NCI-H2107 (cell line): ENCODE measurements at regions not wholly inside any gene's neighbourhood (a gene's known extent, or its start where the extent isn't known, plus 50 kb on each side); places are given as distances from the start of the nearest gene placed in this dataset.
"Not testable (repeated sequence)": the region's sequence is repeated elsewhere in the genome, so short reads cannot be mapped to it uniquely, and the experiment has no call there.

ENCODE experiments used
- DNase-seq: peaks from one replicate; lab custom pipeline; 2025; lab: John Stamatoyannopoulos, UW

GRCh38 chr1:184888505-184888904, 85.8 kb downstream of the NIBAN1 start:
- no peak for DNase-seq

DNA sequence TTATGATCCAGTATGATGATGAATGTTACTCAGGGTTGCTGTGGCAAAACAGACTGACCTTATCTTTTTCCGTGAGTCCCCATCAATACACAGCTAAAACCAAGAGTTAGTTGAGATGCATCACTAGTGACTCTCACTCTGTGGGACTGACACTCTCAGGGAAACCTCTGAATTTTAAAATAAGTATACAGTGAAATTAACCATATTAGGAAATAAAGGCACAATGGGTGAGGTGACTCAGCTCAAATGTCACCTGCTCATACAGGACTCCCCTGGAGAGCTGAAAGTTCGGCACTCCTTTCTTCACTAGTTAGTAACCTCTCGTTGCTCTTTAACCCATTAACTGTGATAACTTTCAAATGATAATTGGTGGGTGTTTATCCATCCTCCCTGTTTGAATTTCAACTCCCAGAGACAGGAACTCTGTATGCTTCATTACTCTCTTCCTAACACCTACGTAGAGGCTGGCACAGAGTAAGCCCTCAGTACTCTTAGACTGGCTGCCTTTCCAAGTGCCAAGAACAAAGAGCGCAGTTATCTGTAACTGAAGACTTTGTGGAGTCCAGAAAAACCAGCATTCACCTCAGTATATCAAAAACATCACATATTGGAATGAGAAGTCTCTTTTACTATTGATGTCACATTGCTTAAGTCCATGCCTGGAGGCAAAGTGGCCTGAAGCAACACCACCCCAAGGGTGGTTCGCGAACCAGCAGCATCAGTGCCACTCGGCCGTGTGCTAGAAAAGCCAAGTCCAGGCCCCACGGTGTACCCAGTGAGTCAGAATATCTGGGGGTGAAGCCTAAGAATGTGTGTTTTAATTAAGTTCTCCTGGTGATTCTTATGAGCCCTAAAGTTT, 91.1 kb downstream of the NIBAN1 start:
- no peak for DNase-seq

DNA sequence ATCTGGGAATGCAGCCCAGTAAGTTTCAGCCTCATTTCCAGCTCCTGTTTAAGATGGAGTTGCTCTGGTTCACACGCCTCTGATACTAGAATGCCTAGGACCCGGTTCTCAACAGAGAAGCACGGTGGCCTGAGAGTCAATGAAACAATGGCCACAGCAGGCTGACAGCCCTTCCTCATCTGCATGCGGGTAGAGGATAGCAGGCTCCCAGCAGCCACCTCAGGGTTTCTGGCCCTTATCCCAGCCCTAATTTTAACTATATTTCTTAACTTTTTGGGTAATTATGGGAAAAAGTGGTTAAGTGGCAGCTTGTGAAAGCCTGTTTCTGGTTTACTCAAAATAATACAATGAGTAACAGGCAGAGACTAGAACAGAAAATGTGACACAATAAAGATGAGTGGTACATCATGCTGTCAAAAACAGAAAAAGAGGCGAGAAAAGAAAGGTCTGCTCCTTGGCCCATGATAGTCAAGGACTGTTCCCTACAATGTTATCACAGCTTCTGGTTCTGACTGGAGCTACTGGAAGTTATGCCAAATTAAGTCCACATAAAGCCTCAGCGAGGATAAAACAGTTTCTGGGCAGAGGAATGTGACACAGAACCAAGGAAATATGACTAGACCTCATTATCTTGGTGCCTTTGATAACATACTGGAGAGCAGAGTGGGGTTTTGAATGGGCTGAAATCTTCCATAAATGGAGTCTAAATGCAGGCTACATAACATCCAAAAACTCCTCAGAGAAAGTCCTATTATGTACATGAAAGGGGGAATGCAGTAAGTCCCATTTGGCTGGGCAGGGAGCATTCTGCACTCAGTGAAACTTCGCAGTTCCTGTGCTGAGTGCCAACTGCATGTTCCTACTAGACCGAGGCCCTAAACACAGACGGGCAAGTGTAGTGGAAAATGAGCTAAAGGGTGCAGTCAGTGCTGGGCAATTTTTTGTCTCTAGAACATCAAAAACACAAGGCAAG, 92.1 kb downstream of the NIBAN1 start:
- DNase-seq: no peak

DNA sequence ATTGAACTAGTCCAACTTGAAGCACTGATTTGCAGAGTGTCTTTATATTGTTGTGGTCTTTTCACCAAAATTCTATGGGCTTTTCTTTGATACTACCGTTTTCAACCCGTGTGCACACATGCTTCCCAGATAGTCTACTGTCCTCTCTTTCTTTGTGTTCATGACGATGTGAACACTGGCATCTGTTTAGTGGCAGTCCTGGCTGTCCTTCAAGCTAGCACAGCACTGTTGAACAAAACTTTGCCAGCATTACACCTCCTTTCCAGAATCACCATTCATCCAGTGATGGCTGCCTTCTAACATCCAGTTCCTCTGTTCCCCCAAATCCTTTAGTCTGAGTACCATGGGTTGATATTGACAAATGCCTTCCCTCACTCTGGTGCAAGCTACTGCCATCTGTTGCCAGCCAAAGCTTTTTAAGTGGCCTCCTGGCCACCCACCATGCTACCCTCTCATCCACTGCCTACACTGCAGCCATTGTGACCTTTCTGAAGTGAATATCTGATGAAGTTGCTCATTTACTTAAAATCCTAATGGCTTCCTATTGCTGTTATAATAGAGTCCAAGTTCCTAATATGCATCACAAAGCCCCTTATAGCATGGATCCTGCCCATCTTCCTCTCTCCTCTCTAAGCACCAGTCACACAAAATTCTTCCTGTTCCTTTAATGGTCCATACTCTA, 94.3 kb downstream of the NIBAN1 start:
- DNase-seq: no peak

DNA sequence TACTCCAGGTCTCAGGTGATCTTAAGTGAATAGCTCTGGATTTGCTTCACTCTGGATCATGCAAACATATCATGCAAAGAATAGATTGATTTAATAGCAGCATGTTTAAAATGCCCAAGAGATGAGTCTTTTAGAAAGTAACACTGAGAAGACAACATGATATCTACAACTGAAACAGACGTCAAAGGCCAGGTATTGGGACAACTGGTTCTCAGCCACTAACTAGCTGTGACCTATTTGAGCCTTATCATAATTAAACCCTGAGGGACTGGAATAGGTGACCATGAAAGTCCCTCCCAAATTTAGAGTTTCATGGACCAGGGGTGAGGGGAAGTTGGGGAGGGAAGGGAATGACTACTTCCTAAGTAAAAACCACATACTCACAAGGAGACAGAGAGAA, 95.7 kb downstream of the NIBAN1 start:
- no peak for DNase-seq

DNA sequence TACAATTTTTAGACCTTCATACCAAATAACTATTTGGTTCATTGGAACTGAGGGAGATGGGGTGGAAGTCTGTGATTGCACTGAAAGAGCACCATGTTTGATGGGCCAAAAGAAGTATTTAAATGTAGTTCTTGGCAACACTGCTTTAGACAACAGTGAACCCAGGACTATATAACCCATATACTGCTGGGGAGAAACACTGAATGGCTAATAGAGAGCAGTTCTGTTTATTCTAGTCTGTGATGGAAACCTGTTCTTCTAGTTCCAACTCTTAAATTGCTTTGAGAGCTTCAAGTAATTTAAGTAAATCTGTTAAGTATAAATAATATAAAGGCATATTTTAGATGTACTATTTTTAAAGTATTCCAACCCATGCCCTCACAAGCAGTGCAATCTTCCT, 96.3 kb downstream of the NIBAN1 start:
- DNase-seq: no peak

DNA sequence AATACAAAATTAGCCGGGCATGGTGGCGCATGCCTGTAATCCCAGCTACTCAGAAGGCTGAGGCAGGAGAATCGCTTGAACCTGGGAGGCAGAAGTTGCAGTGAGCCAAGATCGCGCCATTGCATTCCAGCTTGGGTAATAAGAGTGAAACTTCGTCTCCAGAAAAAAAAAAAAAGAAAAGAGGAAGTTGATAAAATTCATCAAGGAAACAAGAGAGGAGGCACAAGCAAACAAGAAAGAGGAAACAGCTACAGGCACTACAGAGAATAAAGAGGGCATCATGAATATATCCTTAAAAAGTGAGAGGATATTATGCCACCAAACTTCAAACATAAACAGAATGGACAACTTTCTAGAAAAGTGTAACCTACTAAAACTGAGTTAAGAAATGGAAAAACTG, 98.3 kb downstream of the NIBAN1 start:
- DNase-seq: not testable (repeated sequence)

- DNase-seq: no peak
Measured at GRCh38 chr1:184875218-184875617, 99.1 kb downstream of the NIBAN1 start.

DNA sequence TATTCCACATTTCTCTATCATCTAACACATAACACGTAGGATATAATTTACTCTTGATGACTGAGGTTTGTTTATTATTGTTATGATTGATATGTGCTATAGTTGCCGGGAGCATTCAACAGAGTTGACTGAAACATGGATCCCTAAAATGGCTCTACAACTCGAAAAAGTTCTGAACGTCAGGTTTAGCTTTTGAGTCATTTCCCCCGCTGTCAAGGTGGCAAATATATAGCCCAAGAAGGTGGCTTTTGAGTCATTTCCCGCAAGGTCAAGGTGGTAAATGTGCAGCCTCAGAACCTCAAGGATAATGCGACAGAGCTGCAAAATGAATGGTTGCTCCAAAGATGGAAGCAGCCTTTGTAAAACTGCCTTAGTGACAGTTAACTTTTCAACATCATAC, 104.0 kb downstream of the NIBAN1 start:
- DNase-seq: no peak

- DNase-seq: no peak
Measured at GRCh38 chr1:184867866-184868689, 106.2 kb downstream of the NIBAN1 start.

DNA sequence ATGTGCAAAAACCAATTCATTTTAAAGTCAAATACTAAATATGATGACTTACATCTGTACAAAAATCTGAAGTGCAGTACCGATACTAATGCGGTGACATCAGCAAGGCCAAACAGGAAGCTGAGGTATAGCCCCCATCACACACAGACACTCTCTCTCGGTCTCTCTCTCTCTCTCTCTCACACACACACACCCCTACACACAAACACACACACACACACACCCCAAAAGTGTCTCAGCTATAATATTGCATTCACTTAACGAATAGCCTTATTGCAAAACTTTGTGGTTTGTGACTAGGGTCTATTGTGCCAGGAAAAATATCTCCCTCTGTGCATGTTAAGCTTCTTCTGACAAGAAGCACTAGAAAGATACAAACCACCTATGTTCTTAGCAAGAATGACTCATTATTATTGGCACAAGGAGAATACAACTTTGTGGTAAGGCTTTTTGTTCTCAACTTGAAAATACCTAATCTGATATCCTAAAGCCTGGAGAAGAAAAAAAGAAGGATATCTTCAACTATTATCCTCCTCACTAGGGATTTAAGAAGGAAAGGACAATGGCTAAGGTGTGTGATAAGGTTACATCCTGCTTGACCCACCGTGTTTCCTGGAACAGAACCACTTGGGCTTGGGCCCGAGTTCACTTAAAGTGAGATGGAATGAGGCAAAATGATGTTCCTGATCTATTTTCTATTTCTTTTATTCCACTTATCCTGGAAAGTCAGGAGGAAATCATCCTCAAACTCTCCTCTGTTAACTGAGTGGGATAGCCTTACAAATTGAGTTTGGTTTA, 107.1 kb downstream of the NIBAN1 start:
- no peak for DNase-seq

DNA sequence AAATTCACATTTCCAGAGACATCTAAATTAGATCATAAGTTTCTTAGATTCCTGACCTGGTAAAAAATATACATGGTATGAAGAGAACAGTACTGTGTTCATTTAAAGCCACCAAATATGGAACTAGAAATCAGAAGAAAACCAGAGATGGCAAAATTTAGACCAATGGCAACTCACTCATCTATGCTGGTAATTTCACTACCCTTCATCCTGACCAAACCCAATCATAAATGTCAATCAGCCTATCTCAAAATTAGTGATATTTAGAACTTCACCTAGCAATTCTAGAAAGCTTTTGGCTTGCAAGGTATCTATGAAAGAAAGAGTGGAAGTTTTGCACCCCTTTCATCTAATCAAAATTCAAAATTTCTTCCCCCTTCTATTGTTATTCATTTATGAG, 107.7 kb downstream of the NIBAN1 start:
- DNase-seq: no peak

DNA sequence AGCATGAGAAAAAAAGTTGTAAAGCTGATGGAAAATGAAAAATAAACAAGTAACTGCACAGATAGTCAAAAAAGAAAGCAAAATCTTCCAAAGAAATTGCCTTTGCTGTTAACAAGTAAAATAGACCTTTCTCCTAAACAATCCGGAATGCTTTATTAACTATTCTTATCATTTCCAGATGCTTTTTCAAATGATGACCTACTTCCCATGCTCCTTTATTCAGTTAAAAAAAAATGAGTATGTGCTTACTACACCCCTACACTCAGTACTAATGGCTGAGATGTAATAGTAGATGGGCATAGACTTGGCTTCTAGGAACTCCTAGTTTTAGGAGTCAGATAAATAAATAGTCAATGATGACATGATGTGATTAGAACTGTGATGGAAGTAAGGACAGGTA, 108.5 kb downstream of the NIBAN1 start:
- DNase-seq: no peak

- DNase-seq: no peak
Measured at GRCh38 chr1:184861755-184862336, 107.2 kb upstream of the EDEM3 start.

- no peak for DNase-seq
Measured at GRCh38 chr1:184860985-184861754, 106.5 kb upstream of the EDEM3 start.

GRCh38 chr1:184860535-184860934, 105.9 kb upstream of the EDEM3 start:
- DNase-seq: no peak

DNA sequence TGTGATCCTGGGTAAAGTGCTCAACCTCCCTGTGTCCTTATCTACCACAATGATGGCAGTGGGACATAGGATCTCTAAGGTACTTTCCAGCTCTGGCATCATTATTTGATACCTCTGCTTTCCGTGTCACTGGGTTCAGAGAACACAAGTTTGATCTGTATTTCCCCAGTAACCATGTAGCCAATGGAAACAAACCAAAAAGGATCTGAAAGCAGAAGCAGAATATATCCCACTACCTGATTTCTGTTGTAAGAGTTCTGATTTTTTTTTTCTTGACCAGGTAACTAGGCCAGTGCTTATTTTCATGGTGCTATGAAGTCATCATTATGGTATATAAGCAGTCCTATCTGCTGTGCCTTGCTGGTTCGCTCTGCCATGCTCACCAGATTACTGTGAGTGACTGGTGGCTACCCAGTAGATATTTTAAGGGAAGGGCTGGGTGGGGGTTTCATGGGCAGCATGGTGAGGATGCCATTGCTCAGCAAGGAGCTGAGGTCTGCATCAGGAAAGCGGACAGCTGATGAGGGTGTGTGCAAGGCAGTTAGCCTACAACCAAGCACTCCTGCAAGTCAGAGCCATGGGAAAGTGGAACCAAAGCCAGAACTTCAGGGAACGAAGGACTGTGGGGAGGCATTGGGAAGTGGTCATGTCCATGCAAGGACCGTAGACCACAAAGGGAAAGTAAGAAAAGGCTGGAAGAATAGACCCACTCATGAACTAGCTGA, 104.9 kb upstream of the EDEM3 start:
- DNase-seq: no peak

GRCh38 chr1:184858288-184858687, 103.6 kb upstream of the EDEM3 start:
- DNase-seq: no peak
